ENCODE measurements at regions not wholly inside any gene's neighbourhood (a gene's known extent, or its start where the extent isn't known, plus 50 kb on each side); places are given as distances from the start of the nearest gene placed in this dataset.

DNA sequence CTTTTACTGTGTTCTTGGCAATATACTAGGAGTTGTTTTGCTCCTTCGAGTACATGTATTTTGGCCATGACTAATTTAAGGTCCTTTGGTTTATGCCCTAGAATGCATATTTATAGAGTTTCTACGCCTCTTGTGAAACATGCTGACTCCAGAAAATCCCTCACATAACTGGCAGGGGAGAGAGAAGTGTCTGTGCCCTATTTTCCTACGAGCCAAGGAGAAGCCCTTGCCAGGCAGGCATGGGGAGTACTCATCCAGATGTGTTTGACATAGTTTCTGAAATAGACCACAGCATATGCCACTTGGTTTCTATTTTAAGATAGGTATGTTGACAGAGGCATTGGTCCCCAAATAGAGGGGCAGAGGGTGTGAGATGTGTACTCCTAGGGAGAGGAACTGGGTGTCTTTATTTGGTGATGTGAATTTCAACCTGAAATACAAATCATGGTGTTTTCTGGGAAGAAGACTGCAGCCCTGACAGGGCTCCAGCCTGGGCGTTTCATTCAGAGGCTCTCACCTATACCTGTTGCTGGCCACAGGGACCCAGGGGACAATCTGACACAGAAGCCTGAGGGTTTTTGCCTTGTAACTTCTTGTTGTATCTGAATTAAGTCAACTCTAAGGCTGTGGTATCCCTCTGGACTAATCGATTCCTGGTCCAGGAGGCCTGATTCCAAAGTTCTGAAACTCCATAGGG lies 267.8 kb upstream of the C2CD4B start:
- TF ChIP-seq, protein P1, sequence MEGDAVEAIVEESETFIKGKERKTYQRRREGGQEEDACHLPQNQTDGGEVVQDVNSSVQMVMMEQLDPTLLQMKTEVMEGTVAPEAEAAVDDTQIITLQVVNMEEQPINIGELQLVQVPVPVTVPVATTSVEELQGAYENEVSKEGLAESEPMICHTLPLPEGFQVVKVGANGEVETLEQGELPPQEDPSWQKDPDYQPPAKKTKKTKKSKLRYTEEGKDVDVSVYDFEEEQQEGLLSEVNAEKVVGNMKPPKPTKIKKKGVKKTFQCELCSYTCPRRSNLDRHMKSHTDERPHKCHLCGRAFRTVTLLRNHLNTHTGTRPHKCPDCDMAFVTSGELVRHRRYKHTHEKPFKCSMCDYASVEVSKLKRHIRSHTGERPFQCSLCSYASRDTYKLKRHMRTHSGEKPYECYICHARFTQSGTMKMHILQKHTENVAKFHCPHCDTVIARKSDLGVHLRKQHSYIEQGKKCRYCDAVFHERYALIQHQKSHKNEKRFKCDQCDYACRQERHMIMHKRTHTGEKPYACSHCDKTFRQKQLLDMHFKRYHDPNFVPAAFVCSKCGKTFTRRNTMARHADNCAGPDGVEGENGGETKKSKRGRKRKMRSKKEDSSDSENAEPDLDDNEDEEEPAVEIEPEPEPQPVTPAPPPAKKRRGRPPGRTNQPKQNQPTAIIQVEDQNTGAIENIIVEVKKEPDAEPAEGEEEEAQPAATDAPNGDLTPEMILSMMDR (IDR thresholded peaks at IDR 0.05; ENCODE audit: low read length) = no peak
- TF ChIP-seq EZH2phosphoT487 (IDR thresholded peaks at IDR 0.05; ENCODE audit: low read length) = no peak

Data from MM.1S (cell line).